LNCaP clone FGC (cell line): ENCODE measurements at regions not wholly inside any gene's neighbourhood (a gene's known extent, or its start where the extent isn't known, plus 50 kb on each side); places are given as distances from the start of the nearest gene placed in this dataset.

Experiments used
- DNase-seq: peaks from one replicate; pipeline ENCODE4 v3.0.0-alpha.2; 2011; ENCODE audit warnings: low read depth
- H3K4me3 ChIP-seq: 2 replicates; pipeline ENCODE4 v1.5.1; 2011; ENCODE audit warnings: mild to moderate bottlenecking, low read depth, low read length, control low read depth
- TF ChIP-seq, protein P1 (sequence below): IDR thresholded peaks from 2 replicates; pipeline ENCODE4 v1.5.1; 2012; ENCODE audit warnings: mild to moderate bottlenecking; ENCODE audit not compliant: control insufficient read depth, insufficient read depth; ENCODE audit errors: extremely low read depth

DNA sequence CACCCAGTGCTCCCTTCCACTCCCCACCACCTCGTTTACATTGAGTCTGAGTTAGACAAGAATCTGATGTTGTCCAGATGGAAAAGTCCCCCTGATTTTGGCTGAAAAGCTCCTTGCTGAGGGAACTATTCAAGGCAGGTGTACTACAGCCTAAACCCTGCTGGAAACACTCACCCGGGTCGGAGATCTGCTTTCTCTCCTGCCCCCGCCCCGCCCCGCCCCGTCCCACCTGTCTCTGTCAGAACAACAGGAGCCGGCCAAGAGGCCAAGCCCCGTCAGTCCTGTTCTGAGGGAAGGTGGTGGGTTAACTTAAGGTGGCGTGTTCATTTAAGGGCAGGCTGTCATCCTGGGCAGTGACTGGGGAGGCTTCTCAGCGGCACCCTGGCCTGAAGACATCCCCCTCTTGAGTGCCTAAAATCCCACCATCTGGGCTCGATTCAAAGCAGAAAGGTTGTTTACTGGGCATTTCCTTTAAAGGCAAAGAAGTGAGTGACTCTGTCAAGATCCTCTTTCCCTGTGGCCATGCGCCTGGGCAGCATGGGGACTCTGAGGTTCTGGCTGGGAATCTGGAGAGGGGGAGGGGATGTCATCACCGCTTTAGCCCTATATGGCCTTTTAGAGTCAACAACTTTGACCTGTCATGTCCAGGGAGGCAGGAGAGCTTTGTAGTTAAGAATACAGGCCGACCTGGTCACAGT is 71.1 kb upstream of the NEURL1B start:
- TF ChIP-seq, protein P1, sequence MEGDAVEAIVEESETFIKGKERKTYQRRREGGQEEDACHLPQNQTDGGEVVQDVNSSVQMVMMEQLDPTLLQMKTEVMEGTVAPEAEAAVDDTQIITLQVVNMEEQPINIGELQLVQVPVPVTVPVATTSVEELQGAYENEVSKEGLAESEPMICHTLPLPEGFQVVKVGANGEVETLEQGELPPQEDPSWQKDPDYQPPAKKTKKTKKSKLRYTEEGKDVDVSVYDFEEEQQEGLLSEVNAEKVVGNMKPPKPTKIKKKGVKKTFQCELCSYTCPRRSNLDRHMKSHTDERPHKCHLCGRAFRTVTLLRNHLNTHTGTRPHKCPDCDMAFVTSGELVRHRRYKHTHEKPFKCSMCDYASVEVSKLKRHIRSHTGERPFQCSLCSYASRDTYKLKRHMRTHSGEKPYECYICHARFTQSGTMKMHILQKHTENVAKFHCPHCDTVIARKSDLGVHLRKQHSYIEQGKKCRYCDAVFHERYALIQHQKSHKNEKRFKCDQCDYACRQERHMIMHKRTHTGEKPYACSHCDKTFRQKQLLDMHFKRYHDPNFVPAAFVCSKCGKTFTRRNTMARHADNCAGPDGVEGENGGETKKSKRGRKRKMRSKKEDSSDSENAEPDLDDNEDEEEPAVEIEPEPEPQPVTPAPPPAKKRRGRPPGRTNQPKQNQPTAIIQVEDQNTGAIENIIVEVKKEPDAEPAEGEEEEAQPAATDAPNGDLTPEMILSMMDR = no peak
- no peak overlapping the region for H3K4me3 ChIP-seq
- DNase-seq = no peak

DNA sequence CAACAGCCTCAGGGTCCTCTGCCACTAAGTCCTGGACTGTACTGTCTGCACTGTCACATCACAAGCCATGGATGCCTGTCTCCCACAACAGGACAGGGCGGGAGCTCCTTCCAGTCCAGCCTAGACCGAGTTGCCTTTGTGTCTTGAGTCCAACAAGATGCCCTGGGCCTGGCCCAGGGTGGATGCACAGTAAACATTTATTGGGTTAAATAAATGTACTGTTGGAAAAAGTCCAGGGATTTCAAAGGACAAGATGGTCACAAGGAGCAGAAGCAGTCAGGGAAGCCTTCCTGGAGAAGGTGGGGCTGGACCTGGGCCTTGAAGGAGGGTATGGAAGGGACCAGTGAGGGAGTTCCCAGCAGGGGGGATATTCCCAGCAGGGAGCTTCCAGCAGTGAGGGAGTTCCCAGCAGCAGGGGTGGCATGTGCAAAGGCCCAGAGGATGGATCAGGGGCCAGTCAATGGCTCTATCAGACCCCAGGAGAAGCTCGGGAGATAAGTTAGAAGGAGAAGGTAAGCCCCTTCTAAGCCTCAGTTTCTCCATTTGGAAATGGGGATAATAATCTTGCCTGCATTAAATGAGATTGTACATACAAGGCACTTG is 72.7 kb upstream of the NEURL1B start:
- no peak overlapping the region for H3K4me3 ChIP-seq
- TF ChIP-seq, protein P1 = no peak
- no peak for DNase-seq

DNA sequence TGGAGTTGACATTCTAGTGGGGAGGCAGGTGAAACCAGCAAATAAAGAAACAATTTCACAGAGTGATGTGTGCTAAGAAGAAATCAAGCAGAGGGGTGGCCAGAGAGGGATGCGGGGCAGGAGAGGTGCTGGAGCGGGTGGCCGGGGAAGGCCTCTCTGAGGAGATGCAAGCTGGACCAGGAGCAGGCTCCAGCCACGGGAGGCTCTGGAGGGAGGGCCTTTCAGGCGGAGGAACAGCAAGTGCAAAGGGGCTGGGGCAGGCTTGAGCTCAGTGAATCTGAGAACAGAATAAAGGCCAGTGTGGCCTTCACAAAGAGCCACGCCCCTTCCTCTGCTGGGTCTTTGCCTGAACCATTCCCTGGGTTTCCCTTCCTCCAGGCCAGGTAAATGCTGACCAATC is 73.2 kb upstream of the NEURL1B start:
- TF ChIP-seq, protein P1 = no peak
- no peak overlapping the region for H3K4me3 ChIP-seq
- no peak for DNase-seq

DNA sequence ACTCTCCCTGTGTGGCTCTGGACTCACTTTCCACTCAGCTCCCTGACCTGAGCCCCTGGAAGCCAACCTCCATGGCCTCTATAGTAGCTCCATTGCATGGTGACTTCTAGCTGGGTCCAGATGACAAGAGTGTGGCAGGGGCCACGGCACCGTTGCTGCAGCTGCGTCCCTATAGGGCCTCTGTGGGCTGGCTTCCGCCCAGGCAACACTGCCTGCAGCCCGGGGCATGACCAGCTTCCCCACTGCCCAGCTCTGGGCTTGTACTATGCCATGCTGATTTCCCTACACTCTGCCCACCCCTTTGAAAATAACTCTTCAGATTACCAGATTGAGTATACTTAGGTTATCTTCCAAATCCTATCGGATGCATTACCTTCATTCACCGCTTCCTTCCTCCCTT is 73.8 kb upstream of the NEURL1B start:
- H3K4me3 ChIP-seq = no peak overlapping the region
- TF ChIP-seq, protein P1 = no peak
- no peak for DNase-seq

DNA sequence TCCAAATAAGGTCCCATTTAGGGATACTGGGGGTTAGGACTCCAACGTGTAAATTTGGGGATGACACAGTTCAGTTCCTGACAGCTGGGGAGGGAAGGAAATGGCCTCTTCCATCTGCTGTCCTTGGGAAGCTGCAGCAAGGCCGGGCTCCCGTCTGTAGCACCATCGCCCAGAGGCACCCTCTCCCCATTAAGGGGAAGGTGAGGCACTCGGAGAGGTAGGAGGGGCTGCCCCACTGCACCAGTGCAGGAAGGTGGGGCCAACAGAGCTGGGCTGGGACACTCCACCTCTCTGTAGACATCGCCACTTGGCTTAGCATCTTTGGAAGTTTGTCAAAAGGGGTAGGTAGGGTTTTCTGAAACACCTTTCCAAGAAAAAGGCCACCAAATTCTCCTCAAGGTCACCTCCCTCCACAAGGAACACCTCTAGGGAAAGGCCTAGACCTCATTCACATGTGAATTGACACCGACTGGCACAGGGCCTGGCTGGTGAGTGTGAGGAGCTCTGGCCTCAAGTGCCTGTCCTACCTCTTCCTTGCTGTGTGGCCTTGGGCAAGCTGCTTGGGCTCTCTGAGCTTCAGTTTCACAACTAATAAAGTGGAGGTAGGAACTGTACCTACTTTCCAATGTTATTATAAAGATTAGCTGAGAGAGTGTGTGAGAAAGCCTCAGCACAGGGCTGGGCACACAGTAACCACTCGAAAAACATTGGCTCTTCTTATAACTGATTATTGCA is 75.0 kb upstream of the NEURL1B start:
- DNase-seq = no peak
- TF ChIP-seq, protein P1 = no peak
- no peak overlapping the region for H3K4me3 ChIP-seq

DNA sequence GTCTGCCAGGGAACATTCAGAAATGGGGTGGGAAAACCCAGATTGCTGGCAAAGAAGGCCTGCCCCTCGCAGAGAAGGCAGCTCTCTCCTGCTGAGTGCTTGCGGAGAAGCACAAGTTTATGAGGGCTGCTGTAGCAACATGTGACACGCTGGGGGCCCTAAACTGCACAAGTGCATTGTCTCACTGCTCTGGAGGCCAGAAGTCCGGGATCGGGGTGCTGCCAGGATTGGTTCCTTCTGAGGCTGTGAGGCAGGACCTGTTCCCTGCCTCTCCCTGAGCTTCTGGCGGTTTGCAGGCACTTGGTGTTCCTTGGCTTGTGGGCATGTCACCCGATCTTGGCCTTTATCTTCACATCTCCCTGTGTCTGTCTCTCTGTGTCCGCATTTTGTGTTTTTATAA is 75.6 kb upstream of the NEURL1B start:
- TF ChIP-seq, protein P1 = no peak
- H3K4me3 ChIP-seq = no peak overlapping the region
- no peak for DNase-seq

DNA sequence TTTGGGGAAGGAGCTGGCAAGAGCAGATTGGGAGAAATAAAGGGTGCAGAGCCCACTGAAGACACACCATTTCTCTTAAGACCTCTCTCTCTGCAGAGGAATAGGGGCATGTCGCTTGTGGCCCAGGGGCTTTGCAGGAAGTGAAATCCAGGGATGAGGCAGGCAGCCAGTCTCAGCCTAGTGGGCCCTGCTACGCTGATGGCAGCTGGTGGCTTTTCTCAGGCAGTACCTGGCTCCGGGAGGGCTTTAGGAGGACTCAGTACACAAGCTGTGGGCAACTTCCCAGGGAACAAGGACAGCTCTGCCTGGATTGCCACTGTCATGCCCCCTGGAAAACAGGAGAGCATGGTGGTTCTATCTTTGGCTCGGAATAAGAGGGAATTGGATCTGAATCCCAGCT is 76.2 kb upstream of the NEURL1B start:
- no peak for DNase-seq
- TF ChIP-seq, protein P1 = no peak

More for the DNA sequence above, 76.2 kb upstream of the NEURL1B start:
- no peak overlapping the region for H3K4me3 ChIP-seq
